ENCODE measurements at regions not wholly inside any gene's neighbourhood (a gene's known extent, or its start where the extent isn't known, plus 50 kb on each side); places are given as distances from the start of the nearest gene placed in this dataset.
"Not testable (repeated sequence)": the region's sequence is repeated elsewhere in the genome, so short reads cannot be mapped to it uniquely, and the experiment has no call there.

GRCh38 chr6:67768972-67769371 lies 866.1 kb upstream of the ADGRB3 start:
- Histone ChIP-seq H3K4me1 (ENCODE audit: insufficient read depth, low read length) (no peaks in the 10 kb centered on the region), H3K4me2 (ENCODE audit: insufficient read depth, low read length) (no peak overlapping the region), H3K4me3 (ENCODE audit: low read depth in 1 of 2, low read length in 2 of 2) (no peak overlapping the region), H3K36me3 (ENCODE audit: insufficient read depth, low read length) (no peaks in the 10 kb centered on the region), H3K9me3 (ENCODE audit: insufficient read depth, low read length, severe bottlenecking) (no peaks in the 10 kb centered on the region), H3K27me3 (ENCODE audit: insufficient read depth, low read length, poor library complexity) (no peaks in the 10 kb centered on the region), H3K9ac (ENCODE audit: low read depth, low read length) (no peak overlapping the region), H2AFZ (ENCODE audit: low read depth, low read length) (no peak overlapping the region), H3K79me2 (ENCODE audit: insufficient read depth, low read length) (no peaks in the 10 kb centered on the region), H4K20me1 (ENCODE audit: insufficient read depth, low read length) (no peaks in the 10 kb centered on the region), H3K27ac (ENCODE audit: low read length) (no peak overlapping the region)
- DNase-seq (no peak), ATAC-seq (ENCODE audit: insufficient read depth, low read depth) (no peak)
- TF ChIP-seq CTCF (IDR thresholded peaks at IDR 0.05; ENCODE audit: borderline replicate concordance, extremely low read depth, low read length, poor library complexity, severe bottlenecking) = no peak
- no peak for TF ChIP-seq EZH2 (IDR thresholded peaks at IDR 0.05; ENCODE audit: borderline replicate concordance, low read depth, low read length, severe bottlenecking)

- not testable (repeated sequence) for ATAC-seq (ENCODE audit: insufficient read depth, low read depth); H3K36me3 ChIP-seq (ENCODE audit: insufficient read depth, low read length); H3K4me2 ChIP-seq (ENCODE audit: insufficient read depth, low read length); H3K4me3 ChIP-seq (ENCODE audit: low read depth in 1 of 2, low read length in 2 of 2); H2AFZ ChIP-seq (ENCODE audit: low read depth, low read length); DNase-seq; H3K9me3 ChIP-seq (ENCODE audit: insufficient read depth, low read length, severe bottlenecking); H4K20me1 ChIP-seq (ENCODE audit: insufficient read depth, low read length); H3K4me1 ChIP-seq (ENCODE audit: insufficient read depth, low read length); H3K27me3 ChIP-seq (ENCODE audit: insufficient read depth, low read length, poor library complexity); H3K79me2 ChIP-seq (ENCODE audit: insufficient read depth, low read length); H3K27ac ChIP-seq (ENCODE audit: low read length); H3K9ac ChIP-seq (ENCODE audit: low read depth, low read length)
These were observed 867.8 kb upstream of the ADGRB3 start for GRCh38 chr6:67767046-67767822.

GRCh38 chr6:67766057-67766456 lies 869.0 kb upstream of the ADGRB3 start:
- H3K9ac ChIP-seq (ENCODE audit: low read depth, low read length) = no peak overlapping the region
- no peaks in the 10 kb centered on the region for H4K20me1 ChIP-seq (ENCODE audit: insufficient read depth, low read length)
- no peak overlapping the region for H3K4me2 ChIP-seq (ENCODE audit: insufficient read depth, low read length)
- no peak overlapping the region for H2AFZ ChIP-seq (ENCODE audit: low read depth, low read length)
- TF ChIP-seq CTCF (IDR thresholded peaks at IDR 0.05; ENCODE audit: borderline replicate concordance, extremely low read depth, low read length, poor library complexity, severe bottlenecking) (no peak), EZH2 (IDR thresholded peaks at IDR 0.05; ENCODE audit: borderline replicate concordance, low read depth, low read length, severe bottlenecking) (no peak)
- no peak overlapping the region for H3K4me3 ChIP-seq (ENCODE audit: low read depth in 1 of 2, low read length in 2 of 2)
- no peaks in the 10 kb centered on the region for H3K27me3 ChIP-seq (ENCODE audit: insufficient read depth, low read length, poor library complexity)
- ATAC-seq (ENCODE audit: insufficient read depth, low read depth) = no peak
- H3K27ac ChIP-seq (ENCODE audit: low read length) = no peak overlapping the region
- no peaks in the 10 kb centered on the region for H3K79me2 ChIP-seq (ENCODE audit: insufficient read depth, low read length)
- no peak for DNase-seq
- H3K9me3 ChIP-seq (ENCODE audit: insufficient read depth, low read length, severe bottlenecking) = no peaks in the 10 kb centered on the region
- H3K4me1 ChIP-seq (ENCODE audit: insufficient read depth, low read length) = no peaks in the 10 kb centered on the region
- H3K36me3 ChIP-seq (ENCODE audit: insufficient read depth, low read length) = no peaks in the 10 kb centered on the region

GRCh38 chr6:67759001-67759400 lies 876.1 kb upstream of the ADGRB3 start:
- TF ChIP-seq CTCF (IDR thresholded peaks at IDR 0.05; ENCODE audit: borderline replicate concordance, extremely low read depth, low read length, poor library complexity, severe bottlenecking) = no peak
- TF ChIP-seq EZH2 (IDR thresholded peaks at IDR 0.05; ENCODE audit: borderline replicate concordance, low read depth, low read length, severe bottlenecking) = no peak

More at GRCh38 chr6:67759001-67759400, 876.1 kb upstream of the ADGRB3 start:
- Histone ChIP-seq H3K9me3 (ENCODE audit: insufficient read depth, low read length, severe bottlenecking) (peaks cover 3% of the 10 kb centered on the region), H3K4me1 (ENCODE audit: insufficient read depth, low read length) (no peaks in the 10 kb centered on the region), H2AFZ (ENCODE audit: low read depth, low read length) (no peak overlapping the region), H3K36me3 (ENCODE audit: insufficient read depth, low read length) (no peaks in the 10 kb centered on the region), H3K79me2 (ENCODE audit: insufficient read depth, low read length) (no peaks in the 10 kb centered on the region), H3K4me2 (ENCODE audit: insufficient read depth, low read length) (no peak overlapping the region), H4K20me1 (ENCODE audit: insufficient read depth, low read length) (no peaks in the 10 kb centered on the region), H3K9ac (ENCODE audit: low read depth, low read length) (no peak overlapping the region), H3K27ac (ENCODE audit: low read length) (no peak overlapping the region), H3K27me3 (ENCODE audit: insufficient read depth, low read length, poor library complexity) (no peaks in the 10 kb centered on the region), H3K4me3 (ENCODE audit: low read depth in 1 of 2, low read length in 2 of 2) (no peak overlapping the region)
- ATAC-seq (ENCODE audit: insufficient read depth, low read depth) (no peak), DNase-seq (no peak)
